ENCODE measurements at regions not wholly inside any gene's neighbourhood (a gene's known extent, or its start where the extent isn't known, plus 50 kb on each side); places are given as distances from the start of the nearest gene placed in this dataset.
"Not testable (repeated sequence)": the region's sequence is repeated elsewhere in the genome, so short reads cannot be mapped to it uniquely, and the experiment has no call there.

DNA sequence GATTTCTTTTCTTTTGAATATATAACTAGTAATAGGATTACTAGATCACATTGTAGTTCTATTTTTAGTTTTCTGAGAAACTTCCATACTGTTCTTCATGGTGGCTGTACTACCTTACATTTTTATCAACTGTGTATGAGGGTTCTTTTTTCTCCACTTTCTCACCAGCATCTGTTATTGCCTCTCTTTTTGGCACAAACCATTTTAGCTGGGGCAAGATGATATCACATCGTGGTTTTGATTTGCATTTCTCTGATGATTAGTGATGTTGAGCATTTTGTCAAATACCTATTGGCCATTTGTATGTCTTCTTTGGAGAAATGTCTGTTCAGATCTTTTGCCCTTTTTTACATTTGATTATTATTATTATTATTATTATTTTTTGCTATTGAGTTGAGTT, 86.1 kb upstream of the TCF21 start:
- DNase-seq: no peak

DNA sequence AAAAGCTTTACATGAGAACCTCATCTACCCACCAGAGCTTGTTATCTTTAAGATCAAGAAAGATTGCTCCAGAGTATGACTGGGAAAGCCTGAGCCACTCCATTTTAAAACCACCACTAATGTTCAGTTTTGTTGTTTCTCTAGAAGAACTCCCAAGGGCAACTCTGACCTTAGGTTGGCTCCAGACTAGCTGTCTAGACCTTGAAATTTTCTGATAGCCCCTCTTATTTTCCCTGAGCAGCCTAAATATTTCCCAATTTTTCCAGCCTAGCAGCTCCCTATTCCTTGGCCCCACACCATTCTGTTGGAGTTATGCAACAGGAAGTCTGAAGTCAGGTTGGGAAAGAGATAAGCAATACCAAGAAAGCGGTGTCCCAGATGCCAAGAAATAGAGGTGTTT, 84.6 kb upstream of the TCF21 start:
- DNase-seq: no peak

DNA sequence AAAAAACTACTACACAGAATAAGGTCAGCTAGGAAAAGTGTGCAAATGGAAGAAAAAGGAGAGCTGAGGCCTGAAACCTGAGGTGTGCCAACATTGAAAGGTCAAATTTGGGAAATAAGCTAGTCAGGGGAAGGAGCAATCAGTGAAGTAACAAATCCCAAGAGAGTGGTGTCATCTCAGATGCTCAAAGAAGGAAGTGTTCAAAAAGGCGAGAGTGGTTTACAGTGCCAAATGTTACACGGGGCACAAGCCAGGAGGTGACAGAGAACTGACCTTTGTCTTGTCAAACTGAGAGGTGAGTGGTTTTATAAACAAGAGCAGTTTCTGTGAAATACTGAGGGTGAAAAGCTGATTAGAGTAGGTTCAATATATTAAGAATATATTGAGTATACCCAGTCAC, 83.0 kb upstream of the TCF21 start:
- no peak for DNase-seq

DNA sequence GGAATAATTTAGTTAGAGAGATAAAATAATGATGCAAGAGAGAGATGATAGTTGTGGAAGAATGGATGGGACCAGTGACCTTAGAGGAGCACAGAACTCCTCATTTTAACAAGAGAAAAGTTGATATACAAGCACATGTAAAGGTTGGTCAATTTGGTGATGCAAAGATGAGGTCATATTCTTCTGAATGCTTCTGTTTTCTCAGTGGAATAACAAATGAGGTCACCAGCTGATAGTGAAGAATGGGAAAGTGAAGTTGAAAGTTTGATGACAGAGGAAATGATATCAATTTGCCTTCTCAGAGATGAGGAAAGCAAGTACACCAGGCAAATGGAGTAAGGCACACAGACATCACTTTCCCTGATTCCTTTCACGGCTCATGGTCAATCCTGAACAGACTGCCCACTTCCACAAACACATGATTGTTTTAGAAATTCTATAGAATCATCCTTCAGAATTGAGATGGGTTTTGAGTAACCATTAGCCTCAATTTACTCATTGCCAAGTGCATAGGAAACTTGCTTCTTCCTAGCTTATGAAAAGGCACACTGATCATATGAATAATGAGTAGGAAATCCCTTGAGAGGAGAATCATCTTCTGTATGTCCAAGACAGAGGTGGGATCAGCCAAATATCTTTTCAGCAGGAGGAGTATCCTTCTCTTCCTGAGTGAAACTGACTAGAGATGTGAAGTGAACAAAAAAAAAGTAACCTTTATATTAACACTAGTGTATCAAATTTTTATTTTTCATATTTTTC, 82.4 kb upstream of the TCF21 start:
- DNase-seq: no peak

DNA sequence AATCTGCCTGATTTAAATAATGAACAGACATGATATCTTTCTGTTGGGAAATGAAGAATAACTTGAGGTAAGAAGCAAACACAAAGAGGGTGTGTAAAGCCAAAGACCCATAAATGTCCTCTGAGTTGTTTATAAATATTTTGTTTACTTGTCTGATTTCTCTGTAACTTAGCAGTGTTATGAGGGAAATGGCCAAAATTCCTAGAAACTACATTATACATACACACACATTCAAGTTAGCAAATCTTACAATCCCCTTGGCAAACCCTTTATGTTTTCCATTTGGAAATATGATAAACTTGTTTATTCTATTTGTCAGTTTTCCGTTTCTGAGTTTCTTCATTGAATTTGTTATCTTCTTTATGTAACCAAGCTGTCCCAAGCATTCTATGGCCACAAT, 81.4 kb upstream of the TCF21 start:
- no peak for DNase-seq

DNA sequence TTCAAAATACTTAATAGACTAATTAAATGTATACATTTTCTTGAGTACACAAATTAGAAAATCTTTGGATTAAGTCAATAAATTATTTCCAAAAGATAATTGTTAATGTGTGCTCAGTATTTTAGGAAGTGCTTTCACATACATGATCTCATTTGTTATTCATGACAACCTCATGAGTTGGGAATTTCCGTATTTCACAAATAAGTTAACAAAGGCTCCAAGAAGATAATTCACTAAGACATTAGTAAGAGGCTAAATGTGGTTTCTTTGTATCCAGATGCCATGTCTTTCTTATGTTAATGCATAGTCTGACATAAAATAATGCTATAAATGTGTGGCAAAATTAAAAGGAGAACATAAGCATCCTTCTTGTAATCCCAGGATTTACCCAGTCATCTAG, 79.5 kb upstream of the TCF21 start:
- no peak for DNase-seq

DNA sequence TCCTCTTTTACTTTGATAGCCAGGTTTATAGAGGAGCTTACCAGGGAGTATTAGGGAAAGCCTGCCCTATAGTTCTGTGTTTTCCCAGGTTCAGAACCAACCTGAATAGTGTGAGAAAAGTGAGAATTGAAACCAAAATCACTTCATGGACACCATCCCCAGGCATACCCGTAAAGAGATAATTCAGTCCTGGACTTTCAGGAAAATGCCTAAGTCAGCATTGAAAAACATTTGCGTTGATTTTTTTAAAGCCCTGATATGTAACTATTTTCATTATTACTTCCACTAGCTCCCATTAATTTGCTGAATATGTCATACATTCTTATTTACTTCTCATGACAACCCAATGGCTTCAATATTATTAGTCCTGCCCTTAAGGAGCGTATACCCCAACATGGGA, 77.4 kb upstream of the TCF21 start:
- DNase-seq: no peak

DNA sequence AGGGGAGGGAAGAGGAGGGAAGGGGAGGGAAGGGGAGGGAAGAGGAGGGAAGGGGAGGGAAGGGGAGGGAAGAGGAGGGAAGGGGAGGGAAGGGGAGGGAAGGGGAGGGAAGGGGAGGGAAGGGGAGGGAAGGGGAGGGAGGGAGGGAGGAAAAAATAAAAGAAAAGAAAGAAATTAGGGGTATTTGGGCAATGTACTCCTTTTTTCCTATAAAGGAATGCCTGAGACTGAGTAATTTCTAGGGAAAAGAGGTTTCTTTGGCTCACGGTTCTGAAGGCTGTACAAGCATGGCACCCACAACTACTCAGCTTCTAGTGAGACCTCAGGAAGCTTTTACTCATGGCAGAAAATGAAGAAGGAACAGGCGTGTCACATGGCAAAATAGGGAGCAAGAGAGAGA, 76.5 kb upstream of the TCF21 start:
- DNase-seq: not testable (repeated sequence)

DNA sequence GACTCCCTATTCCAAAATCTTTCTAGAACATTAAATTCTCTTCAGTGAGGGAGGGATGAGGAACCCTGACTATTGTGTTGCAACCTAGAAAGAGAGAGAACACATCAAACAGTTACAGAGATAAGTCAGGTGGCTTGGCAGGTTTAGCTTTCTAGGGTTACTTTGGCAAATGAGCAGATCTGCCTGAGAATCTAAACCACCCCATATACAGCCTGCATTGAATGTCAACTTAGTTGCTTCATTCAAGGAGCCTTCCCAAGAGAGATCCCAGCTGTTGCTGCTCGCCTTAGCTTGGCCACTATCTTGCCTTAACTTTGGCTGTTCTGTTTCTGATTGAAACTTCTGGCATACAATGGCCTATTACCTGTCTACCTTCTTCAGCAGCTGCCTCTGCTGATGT, 74.7 kb upstream of the TCF21 start:
- no peak for DNase-seq

DNA sequence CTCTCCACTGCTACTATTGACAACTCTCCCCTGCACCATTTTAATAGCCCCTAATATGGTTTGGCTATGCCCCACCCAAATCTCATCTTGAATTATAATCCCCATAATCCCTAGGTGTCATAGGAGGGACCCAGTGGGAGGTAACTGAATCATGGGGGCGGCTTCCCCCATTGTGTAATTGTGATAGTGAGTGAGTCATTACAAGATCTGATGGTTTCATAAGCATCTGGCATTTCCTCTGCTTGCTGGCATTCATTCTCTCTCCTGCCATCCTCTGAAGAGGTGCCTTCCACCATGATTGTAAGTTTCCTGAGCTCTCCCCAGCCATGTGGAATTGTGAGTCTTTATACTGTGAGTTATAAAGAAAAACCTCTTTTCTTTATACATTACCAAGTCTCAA, 74.1 kb upstream of the TCF21 start:
- no peak for DNase-seq

DNA sequence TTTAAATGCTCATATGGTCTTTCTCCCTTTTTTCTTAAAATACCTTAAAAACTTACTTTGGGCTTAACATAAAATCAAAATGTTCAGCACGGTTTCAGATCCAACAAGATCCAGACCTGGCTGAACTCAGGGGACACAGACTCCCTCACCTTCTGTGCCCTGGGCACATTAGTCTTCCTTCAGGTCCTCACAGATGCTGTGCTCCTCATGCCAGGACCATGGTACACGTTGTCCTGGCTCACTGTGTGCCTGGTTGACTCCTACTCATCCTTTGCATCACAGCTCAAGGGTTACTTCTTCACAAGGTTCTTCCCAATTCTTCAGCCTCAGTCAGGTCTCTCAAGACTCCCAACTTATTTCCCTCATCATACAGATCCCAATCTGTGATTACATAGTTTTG, 73.6 kb upstream of the TCF21 start:
- DNase-seq: no peak

DNA sequence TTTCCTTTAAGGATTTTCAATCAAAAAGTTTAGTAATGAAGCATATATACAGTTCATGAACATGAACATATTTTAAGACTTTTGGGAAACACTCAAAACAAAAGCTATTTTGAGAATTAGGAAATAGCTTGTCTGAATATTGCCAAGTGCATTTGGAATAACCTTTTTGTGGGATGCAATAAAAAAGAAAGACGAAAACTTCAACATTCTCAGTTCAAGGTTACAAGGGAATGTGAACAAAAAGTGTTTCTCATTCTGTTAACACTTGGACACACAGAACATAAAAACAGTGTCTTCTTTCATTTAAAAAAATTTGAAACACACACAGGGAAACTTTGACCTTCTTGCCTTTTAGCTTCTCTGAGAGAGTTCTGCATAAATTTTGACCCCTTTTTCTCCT, 72.7 kb upstream of the TCF21 start:
- no peak for DNase-seq

DNA sequence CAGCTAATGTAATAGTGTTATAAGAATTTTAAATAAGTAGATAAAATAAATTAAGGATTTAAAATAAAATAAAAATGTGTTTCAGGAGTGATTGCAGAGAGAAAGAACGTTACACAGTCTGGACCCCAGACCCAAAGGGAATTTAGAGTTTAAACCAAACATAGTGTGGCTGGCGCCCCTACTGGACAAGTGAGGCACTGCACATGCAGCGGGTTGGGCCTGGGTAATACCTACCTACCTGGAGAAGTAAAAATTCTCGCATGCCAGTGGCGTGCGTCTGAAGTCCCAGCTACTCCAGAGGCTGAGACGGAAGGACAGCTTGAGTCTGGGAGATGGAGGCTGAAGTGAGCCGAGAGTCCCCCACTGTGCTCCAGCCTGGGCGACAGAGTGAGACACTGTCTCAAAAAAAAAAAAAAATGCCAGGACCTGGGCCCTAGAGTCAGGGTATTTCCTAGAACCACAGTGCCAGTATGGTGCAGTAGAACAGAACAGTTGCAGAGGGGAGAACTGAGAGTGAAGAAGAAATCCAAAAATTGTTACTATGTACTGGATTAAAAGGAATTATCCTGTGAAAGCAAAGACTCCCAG, 71.4 kb upstream of the TCF21 start:
- no peak for DNase-seq

DNA sequence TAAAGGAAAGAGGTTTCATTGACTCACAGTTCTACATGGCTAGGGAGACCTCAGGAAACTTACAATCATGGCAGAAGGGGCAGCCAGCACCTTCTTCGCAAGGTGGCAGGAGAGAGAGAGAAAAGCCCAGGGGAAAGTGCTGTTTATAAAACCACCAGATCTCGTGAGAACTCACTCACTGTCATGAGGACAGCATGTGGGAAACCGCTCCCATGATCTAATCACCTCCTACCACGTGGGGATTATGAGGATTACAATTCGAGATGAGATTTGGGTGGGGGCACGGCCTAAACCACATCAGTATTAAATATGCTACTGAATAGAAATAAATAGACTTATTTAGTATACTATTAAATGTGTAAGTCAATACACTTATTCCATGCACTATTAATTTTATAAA, 70.6 kb upstream of the TCF21 start:
- no peak for DNase-seq

DNA sequence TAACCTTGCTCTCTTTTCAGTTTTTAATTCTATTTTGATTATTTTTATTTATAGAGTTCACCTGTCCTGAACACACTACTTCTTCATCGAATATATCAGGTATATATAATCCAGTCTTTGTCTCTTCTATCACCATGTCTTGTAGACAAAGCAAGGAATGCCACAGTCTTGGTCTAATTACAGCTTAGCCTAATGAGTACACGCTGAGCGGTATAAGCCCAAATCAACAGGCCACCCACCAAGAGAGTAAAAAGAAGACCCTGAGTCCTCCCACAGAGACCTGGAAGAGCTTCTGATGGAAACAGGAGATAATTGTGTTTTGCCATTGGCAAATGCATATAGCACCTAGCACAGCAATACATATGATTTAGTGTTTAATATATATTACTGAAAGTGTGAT, 68.7 kb upstream of the TCF21 start:
- no peak for DNase-seq

DNA sequence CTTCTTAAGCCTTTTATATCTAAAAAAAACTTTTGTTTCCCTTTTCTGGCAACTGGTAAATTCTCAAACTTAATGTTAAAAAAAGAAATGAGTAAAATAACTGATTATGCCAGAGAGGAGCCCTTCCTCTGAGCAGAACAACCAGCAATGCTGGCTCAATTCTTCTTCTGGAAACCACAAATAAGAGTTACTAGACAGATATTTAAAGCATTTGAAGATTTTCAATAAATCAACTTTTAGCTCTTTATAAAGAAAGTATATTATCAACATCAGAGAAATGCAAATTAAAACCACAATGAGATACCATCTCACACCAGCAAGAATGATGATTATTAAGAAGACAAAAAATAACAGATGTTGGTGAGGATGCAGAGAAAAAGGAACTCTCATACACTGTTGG, 61.1 kb upstream of the TCF21 start:
- no peak for DNase-seq

DNA sequence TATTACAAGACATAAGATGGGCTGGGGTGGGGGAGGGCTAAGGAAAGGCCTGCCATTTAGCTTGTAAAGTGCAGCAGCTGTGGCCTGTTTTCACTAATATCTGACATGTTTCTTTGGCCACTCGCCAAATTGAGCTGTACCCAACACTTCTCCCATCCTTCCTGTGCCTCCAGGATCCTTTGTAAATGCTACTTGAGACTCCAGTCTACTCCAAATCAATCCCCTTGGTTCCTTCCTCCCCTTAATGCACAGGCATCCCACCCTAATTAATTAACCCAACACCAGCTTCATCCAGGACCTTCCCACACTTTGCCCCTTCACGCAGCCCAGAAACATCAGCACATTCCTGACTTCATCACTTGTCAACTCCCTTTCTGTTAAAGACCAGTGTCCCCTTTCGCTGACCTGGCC, 55.0 kb upstream of the TCF21 start:
- DNase-seq: no peak

DNA sequence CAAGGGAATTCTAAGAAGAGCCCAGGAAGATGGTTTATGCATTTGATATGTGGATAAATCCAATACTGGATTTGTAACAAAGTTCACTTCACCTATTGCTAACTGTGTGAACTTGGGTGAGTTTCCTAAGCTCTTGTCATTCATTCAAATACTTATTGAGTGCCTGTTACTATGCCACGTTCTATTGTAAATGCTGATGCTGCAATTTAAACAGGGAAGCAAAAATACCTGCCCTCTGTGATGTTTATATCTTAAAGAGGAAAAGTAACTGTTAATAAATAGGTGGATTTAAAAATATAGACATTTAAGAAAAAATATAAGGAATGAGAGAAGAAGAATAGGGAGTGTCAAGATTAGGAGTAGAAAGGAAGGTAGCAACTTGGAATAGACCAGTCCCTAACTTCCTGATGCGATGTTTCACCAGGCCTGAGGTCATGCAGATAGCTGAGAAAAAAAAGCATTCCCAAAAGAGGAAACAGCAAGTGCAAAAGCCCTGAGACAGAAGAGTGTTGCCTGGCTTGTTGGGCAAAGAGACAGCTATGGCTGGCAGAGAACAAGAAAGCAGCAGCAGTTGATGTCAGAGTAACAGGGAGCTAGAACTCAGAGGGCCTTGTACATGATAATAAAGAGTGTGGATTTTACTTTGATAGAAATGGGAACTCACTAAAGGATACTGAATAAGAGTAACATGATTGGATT, 54.3 kb upstream of the TCF21 start:
- no peak for DNase-seq

DNA sequence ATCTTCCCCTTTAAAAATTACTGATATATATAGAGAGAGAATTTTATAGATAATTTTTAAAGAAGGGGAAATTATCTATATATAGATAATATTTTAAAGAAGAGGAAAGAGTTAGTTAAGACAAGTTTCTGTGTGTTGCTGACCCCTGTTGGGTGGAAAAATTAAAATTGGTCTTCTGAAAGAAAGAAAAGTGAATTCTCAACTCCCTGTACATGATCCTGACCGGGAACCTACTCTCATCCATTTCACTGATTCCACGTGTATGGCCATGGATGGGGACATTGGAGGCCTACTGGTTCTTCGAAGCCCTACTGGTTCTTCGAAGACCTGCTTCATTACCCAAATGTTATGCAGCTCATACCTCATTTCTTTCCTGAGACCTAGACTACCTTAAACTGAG, 53.0 kb upstream of the TCF21 start:
- DNase-seq: no peak

DNA sequence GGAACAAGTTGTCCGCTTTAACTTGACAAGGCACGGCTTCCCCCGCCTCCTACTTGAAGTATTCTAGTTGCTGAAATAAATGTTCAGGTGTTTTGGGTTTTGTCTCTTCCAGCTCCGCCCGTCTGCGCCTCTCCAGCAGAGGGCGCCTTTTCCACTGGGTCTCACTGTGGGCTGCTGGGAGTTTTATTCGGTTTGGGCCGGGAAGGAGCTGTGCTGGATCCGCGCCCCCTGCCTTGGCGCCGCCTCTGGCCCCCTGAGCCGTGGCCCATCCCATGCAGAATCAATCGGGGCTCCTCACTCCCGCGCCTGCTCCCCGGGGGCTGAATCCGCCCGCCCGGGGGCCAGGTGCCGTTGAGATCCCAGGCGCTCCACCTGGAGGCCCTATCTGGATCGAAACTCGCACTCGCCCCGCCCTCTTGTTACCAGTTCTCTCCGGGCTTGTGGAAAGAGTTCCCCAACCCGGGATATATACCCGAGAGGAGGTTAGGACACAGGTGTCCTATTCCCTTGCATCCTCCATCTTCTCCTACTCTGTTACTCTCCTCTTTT, 51.0 kb upstream of the TCF21 start:
- peak; percentile 65 for DNase-seq

All from NCI-H2081 treated with DMSO at 0.1 percent for 48 hours (cell line).